ENCODE measurements at regions not wholly inside any gene's neighbourhood (a gene's known extent, or its start where the extent isn't known, plus 50 kb on each side); places are given as distances from the start of the nearest gene placed in this dataset.

GRCh38 chr7:12788591-12788990, 101.2 kb downstream of the ARL4A start:
- TF ChIP-seq POLR2AphosphoS5 (IDR thresholded peaks at IDR 0.05) (no peak), EP300 (IDR thresholded peaks at IDR 0.05) (no peak), CTCF (IDR thresholded peaks at IDR 0.05) (no peak), POLR2A (IDR thresholded peaks at IDR 0.05) (no peak)
- no peaks in the 10 kb centered on the region for H3K9me3 ChIP-seq
- intact Hi-C loops (cut with DNase I; ENCODE audit: low total_unique reads) = no loop called here
- H3K4me1 ChIP-seq = no peaks in the 10 kb centered on the region
- no peak for DNase-seq
- H3K27me3 ChIP-seq = no peaks in the 10 kb centered on the region
- H3K27ac ChIP-seq = no peak overlapping the region
- no peaks in the 10 kb centered on the region for H3K36me3 ChIP-seq
- no peak overlapping the region for H3K4me3 ChIP-seq
- WGBS, 5 donors = 54 to 78% (median 60%) methylated on average over 4 of the region's 4 CpGs

GRCh38 chr7:12794722-12795302, 107.4 kb downstream of the ARL4A start:
- DNase-seq = no peak
- no peaks in the 10 kb centered on the region for H3K27me3 ChIP-seq
- TF ChIP-seq POLR2A (IDR thresholded peaks at IDR 0.05) = no peak
- TF ChIP-seq POLR2AphosphoS5 (IDR thresholded peaks at IDR 0.05) = no peak
- no peak for TF ChIP-seq EP300 (IDR thresholded peaks at IDR 0.05)
- no peak for TF ChIP-seq CTCF (IDR thresholded peaks at IDR 0.05)
- no peak overlapping the region for H3K4me3 ChIP-seq
- 72 to 95% (median 93%) methylated on average over 3 of the region's 3 CpGs for WGBS, 5 donors
- no peaks in the 10 kb centered on the region for H3K36me3 ChIP-seq
- no peak overlapping the region for H3K27ac ChIP-seq
- no peaks in the 10 kb centered on the region for H3K9me3 ChIP-seq
- no peaks in the 10 kb centered on the region for H3K4me1 ChIP-seq
- intact Hi-C loops (cut with DNase I; ENCODE audit: low total_unique reads) = no loop called here

GRCh38 chr7:12796397-12797127, 109.1 kb downstream of the ARL4A start:
- Histone ChIP-seq H3K27ac (no peak overlapping the region), H3K4me1 (peaks cover 6 to 14% (median 11%) of the 10 kb centered on the region in 4 donors), H3K9me3 (no peaks in the 10 kb centered on the region), H3K36me3 (no peaks in the 10 kb centered on the region), H3K4me3 (no peak overlapping the region), H3K27me3 (no peaks in the 10 kb centered on the region)
- intact Hi-C loops (cut with DNase I; ENCODE audit: low total_unique reads) = no loop called here
- no peak for DNase-seq
- 53 to 66% (median 62%) methylated on average over 4 of the region's 4 CpGs for WGBS, 5 donors
- TF ChIP-seq EP300 (IDR thresholded peaks at IDR 0.05) (no peak), POLR2AphosphoS5 (IDR thresholded peaks at IDR 0.05) (no peak), POLR2A (IDR thresholded peaks at IDR 0.05) (no peak), CTCF (IDR thresholded peaks at IDR 0.05) (no peak)

DNA sequence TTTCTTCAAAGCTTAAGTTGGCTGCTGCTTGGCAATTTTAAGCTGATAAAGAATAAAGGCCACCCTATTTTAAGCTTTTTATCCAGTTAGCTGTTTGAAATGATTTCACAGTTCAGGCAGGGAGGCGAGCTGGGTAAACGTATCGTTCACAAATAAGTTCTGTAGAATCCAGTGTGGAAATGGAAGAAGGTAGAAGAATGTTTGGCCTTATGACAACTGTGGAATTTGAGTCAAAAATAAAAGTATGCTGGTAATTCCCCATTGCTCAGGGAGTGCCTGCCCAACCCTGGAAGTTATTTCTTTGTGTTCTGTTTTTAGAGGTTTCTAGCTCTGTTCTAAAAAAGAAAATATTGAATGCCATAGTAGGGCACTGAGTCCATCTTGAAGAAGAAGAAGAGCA, 113.1 kb downstream of the ARL4A start:
- DNase-seq = no peak
- intact Hi-C loops (cut with DNase I; ENCODE audit: low total_unique reads) = no loop called here
- WGBS, 5 donors = 18 to 40% (median 36%) methylated on average over 3 of the region's 3 CpGs
- no peaks in the 10 kb centered on the region for H3K27me3 ChIP-seq
- H3K4me1 ChIP-seq = peaks cover 6 to 23% (median 11%) of the 10 kb centered on the region in 4 donors
- H3K9me3 ChIP-seq = no peaks in the 10 kb centered on the region
- no peaks in the 10 kb centered on the region for H3K36me3 ChIP-seq
- no peak overlapping the region for H3K4me3 ChIP-seq
- TF ChIP-seq POLR2AphosphoS5 (IDR thresholded peaks at IDR 0.05) (no peak), POLR2A (IDR thresholded peaks at IDR 0.05) (no peak), CTCF (IDR thresholded peaks at IDR 0.05) (no peak), EP300 (IDR thresholded peaks at IDR 0.05) (no peak)
- peak overlapping the region in 3 of 5 donors; percentile 33 to 73 (median 71) for H3K27ac ChIP-seq

Data from stomach (tissue), 8 donors.